Loucy (cell line): ENCODE measurements at regions not wholly inside any gene's neighbourhood (a gene's known extent, or its start where the extent isn't known, plus 50 kb on each side); places are given as distances from the start of the nearest gene placed in this dataset.

Source experiments
- H2AFZ ChIP-seq: fragments of 200-600 bp; sonication (generic); 2 replicates; pipeline ENCODE4 v1.6.0; 2016; ENCODE audit warnings: antibody characterized with exemption, mild to moderate bottlenecking, low read length, moderate library complexity
- H3F3A ChIP-seq: fragments of 200-600 bp; 2 replicates; pipeline ENCODE4 v1.6.0; 2016; ENCODE audit warnings: antibody characterized with exemption, low read depth, mild to moderate bottlenecking
- H3K27me3 ChIP-seq: fragments of 200-600 bp; sonication (generic); 2 replicates; pipeline ENCODE4 v1.6.1; 2014; ENCODE audit warnings: low read length, mild to moderate bottlenecking; ENCODE audit not compliant: insufficient read depth, poor library complexity, severe bottlenecking
- H3K36me3 ChIP-seq: fragments of 200-600 bp; sonication (generic); 2 replicates; pipeline ENCODE4 v1.6.1; 2016; ENCODE audit warnings: low read length; ENCODE audit not compliant: insufficient read depth
- H3K4me1 ChIP-seq: fragments of 200-600 bp; sonication (generic); 2 replicates; pipeline ENCODE4 v1.5.1; 2014; ENCODE audit warnings: low read length, mild to moderate bottlenecking; ENCODE audit not compliant: insufficient read depth, poor library complexity, severe bottlenecking
- H3K4me2 ChIP-seq: fragments of 200-600 bp; sonication (generic); 2 replicates; pipeline ENCODE4 v1.6.0; 2014; ENCODE audit warnings: antibody characterized with exemption, low read length, low read depth, mild to moderate bottlenecking; ENCODE audit not compliant: poor library complexity, severe bottlenecking
- H3K4me3 ChIP-seq: fragments of 200-600 bp; sonication (generic); 2 replicates; pipeline ENCODE4 v1.5.1; 2014; ENCODE audit warnings: low read length, mild to moderate bottlenecking, mixed read lengths; ENCODE audit not compliant: poor library complexity, severe bottlenecking
- H3K79me2 ChIP-seq: fragments of 200-600 bp; sonication (generic); 2 replicates; pipeline ENCODE4 v1.6.1; 2014; ENCODE audit warnings: low read length; ENCODE audit not compliant: insufficient read depth
- H3K9ac ChIP-seq: fragments of 200-600 bp; sonication (generic); 2 replicates; pipeline ENCODE4 v1.6.0; 2014; ENCODE audit warnings: mild to moderate bottlenecking, low read depth, low read length, moderate library complexity; ENCODE audit not compliant: poor library complexity, severe bottlenecking
- H3K9me2 ChIP-seq: fragments of 200-600 bp; sonication (generic); replicated peaks from 2 replicates; pipeline ENCODE4 v1.6.1; 2016; ENCODE audit warnings: low read depth, low read length, mixed read lengths
- H3K9me3 ChIP-seq: fragments of 200-600 bp; sonication (generic); 2 replicates; pipeline ENCODE4 v1.6.1; 2014; ENCODE audit warnings: mild to moderate bottlenecking, antibody characterized with exemption, low read length, low read depth; ENCODE audit not compliant: insufficient read depth
- H4K20me1 ChIP-seq: fragments of 200-600 bp; sonication (generic); 2 replicates; pipeline ENCODE4 v1.6.0; 2014; ENCODE audit warnings: antibody characterized with exemption, low read length, mild to moderate bottlenecking; ENCODE audit not compliant: insufficient read depth, poor library complexity, severe bottlenecking
- EZH2phosphoT487 ChIP-seq: fragments of 200-600 bp; IDR thresholded peaks from 2 replicates; pipeline ENCODE4 v1.6.1; 2018; ENCODE audit warnings: antibody characterized with exemption, mild to moderate bottlenecking, moderate library complexity, borderline replicate concordance
- TF ChIP-seq, protein P1 (sequence below): fragments of 200-600 bp; sonication (generic); conservative IDR thresholded peaks from 2 replicates; pipeline ENCODE4 v1.5.1; 2014; ENCODE audit warnings: mild to moderate bottlenecking, antibody characterized with exemption, low read length

- Histone ChIP-seq H3K9me2 (no peaks in the 10 kb centered on the region), H3K9ac (no peak overlapping the region), H2AFZ (no peak overlapping the region), H3K9me3 (no peaks in the 10 kb centered on the region), H3K36me3 (no peaks in the 10 kb centered on the region), H4K20me1 (no peaks in the 10 kb centered on the region), H3K4me3 (no peak overlapping the region), H3K4me1 (no peaks in the 10 kb centered on the region), H3F3A (no peaks in the 10 kb centered on the region), H3K79me2 (no peaks in the 10 kb centered on the region), H3K4me2 (no peak overlapping the region), H3K27me3 (no peaks in the 10 kb centered on the region)
- TF ChIP-seq EZH2phosphoT487 = no peak
- TF ChIP-seq, protein P1, sequence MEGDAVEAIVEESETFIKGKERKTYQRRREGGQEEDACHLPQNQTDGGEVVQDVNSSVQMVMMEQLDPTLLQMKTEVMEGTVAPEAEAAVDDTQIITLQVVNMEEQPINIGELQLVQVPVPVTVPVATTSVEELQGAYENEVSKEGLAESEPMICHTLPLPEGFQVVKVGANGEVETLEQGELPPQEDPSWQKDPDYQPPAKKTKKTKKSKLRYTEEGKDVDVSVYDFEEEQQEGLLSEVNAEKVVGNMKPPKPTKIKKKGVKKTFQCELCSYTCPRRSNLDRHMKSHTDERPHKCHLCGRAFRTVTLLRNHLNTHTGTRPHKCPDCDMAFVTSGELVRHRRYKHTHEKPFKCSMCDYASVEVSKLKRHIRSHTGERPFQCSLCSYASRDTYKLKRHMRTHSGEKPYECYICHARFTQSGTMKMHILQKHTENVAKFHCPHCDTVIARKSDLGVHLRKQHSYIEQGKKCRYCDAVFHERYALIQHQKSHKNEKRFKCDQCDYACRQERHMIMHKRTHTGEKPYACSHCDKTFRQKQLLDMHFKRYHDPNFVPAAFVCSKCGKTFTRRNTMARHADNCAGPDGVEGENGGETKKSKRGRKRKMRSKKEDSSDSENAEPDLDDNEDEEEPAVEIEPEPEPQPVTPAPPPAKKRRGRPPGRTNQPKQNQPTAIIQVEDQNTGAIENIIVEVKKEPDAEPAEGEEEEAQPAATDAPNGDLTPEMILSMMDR = no peak
Measured at GRCh38 chr10:64037071-64037661, 516.0 kb downstream of the REEP3 start.

DNA sequence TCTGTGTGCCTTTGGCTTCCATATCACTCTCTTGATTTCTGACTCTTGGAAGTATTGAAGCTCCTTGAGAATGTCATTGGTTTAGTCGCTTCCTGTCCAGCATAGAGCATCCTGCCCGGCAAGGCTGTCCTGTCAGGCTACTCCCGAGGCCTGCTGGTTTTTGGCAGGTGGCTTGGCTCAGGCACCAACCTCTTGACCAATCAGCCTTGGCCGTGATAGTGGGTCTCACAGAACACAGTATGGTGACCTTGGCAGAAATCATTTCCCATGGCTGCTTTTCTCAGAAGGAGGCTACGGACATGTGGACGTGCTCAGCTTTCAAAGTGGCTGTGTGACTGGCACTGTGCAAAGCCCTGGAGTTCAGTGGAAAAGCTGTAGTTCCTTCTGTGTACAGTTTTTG is 516.9 kb downstream of the REEP3 start:
- TF ChIP-seq, protein P1 = no peak
- TF ChIP-seq EZH2phosphoT487 = no peak
- no peaks in the 10 kb centered on the region for H3K27me3 ChIP-seq
- H4K20me1 ChIP-seq = no peaks in the 10 kb centered on the region
- no peaks in the 10 kb centered on the region for H3K79me2 ChIP-seq
- no peaks in the 10 kb centered on the region for H3K9me3 ChIP-seq
- H3K4me3 ChIP-seq = no peak overlapping the region
- no peak overlapping the region for H3K4me2 ChIP-seq
- no peak overlapping the region for H3K9ac ChIP-seq
- H3K36me3 ChIP-seq = no peaks in the 10 kb centered on the region
- no peaks in the 10 kb centered on the region for H3K9me2 ChIP-seq
- no peaks in the 10 kb centered on the region for H3F3A ChIP-seq
- no peaks in the 10 kb centered on the region for H3K4me1 ChIP-seq
- no peak overlapping the region for H2AFZ ChIP-seq

GRCh38 chr10:64039198-64039597 is 518.0 kb downstream of the REEP3 start:
- Histone ChIP-seq H3K4me2 (no peak overlapping the region), H3K9me2 (no peaks in the 10 kb centered on the region), H3K79me2 (no peaks in the 10 kb centered on the region), H3F3A (no peaks in the 10 kb centered on the region), H3K9ac (no peak overlapping the region), H2AFZ (no peak overlapping the region), H3K4me1 (no peaks in the 10 kb centered on the region), H3K27me3 (no peaks in the 10 kb centered on the region), H3K9me3 (no peaks in the 10 kb centered on the region), H3K4me3 (no peak overlapping the region), H4K20me1 (no peaks in the 10 kb centered on the region), H3K36me3 (no peaks in the 10 kb centered on the region)
- TF ChIP-seq EZH2phosphoT487 = no peak
- TF ChIP-seq, protein P1 = no peak
